HL-60 (cell line): ENCODE measurements at regions not wholly inside any gene's neighbourhood (a gene's known extent, or its start where the extent isn't known, plus 50 kb on each side); places are given as distances from the start of the nearest gene placed in this dataset.

Source experiments
- DNase-seq, 2 experiments: peaks; one replicate each; pipeline ENCODE4 v3.0.0-alpha.2; 2010 to 2020; ENCODE audit warnings: low read depth in 1 of 2, low spot score in 1 of 2
- H3K27ac ChIP-seq: fragments of 250-450 bp; sonication (Bioruptor Pico); replicated peaks from 2 replicates; pipeline ENCODE4 v1.5.1; 2020; ENCODE audit warnings: mild to moderate bottlenecking, moderate library complexity
- H3K27me3 ChIP-seq: fragments of 250-450 bp; sonication (Bioruptor Pico); 2 replicates; pipeline ENCODE4 v1.5.1; 2021; ENCODE audit warnings: mild to moderate bottlenecking, moderate library complexity; ENCODE audit not compliant: insufficient read depth, poor library complexity, severe bottlenecking
- H3K4me3 ChIP-seq: replicated peaks from 2 replicates; pipeline ENCODE4 v1.5.1; 2011; ENCODE audit warnings: mild to moderate bottlenecking, control low read depth, low read length; ENCODE audit not compliant: insufficient read depth
- CTCF ChIP-seq: IDR thresholded peaks from one replicate; pipeline ENCODE4 v1.5.1; 2011; ENCODE audit warnings: low read length, control low read depth, inconsistent platforms; ENCODE audit not compliant: insufficient read depth
- GABPA ChIP-seq: IDR thresholded peaks from 2 replicates; pipeline ENCODE4 v1.6.1; 2012; ENCODE audit warnings: low read depth
- POLR2AphosphoS5 ChIP-seq: IDR thresholded peaks from 2 replicates; pipeline ENCODE4 v1.6.1; 2012; ENCODE audit warnings: low read depth
- REST ChIP-seq: IDR thresholded peaks from 2 replicates; pipeline ENCODE4 v1.6.1; 2012; ENCODE audit warnings: low read depth; ENCODE audit not compliant: insufficient replicate concordance
- SPI1 ChIP-seq: IDR thresholded peaks from 2 replicates; pipeline ENCODE4 v1.6.1; 2012; ENCODE audit warnings: low read depth, mild to moderate bottlenecking, borderline replicate concordance

DNA sequence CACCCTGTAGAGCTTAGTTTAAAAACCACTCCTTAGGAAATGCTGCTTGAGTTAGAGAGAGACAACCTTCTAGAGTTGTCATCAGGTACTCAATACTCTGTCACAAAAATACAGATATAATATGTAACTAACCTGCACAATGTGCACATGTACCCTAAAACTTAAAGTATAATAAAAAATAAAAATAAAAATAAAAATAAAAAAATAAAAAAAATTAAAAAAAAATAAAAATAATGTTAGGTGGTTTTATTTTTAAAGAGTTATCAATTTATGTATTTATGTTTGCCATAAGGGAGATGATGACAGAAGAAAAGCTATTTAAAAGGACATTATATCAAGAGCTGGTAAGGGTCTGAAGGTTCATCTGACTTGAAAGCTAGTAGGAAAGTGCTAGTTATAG lies 397.9 kb downstream of the TMA16 start:
- H3K4me3 ChIP-seq = no peak overlapping the region
- no peak for DNase-seq
- no peaks in the 10 kb centered on the region for H3K27me3 ChIP-seq
- H3K27ac ChIP-seq = no peak overlapping the region
- no peak for TF ChIP-seq CTCF
- no peak for TF ChIP-seq SPI1
- TF ChIP-seq POLR2AphosphoS5 = no peak
- no peak for TF ChIP-seq GABPA
- TF ChIP-seq REST = no peak

- Histone ChIP-seq H3K27ac (no peak overlapping the region), H3K27me3 (no peaks in the 10 kb centered on the region), H3K4me3 (no peak overlapping the region)
- TF ChIP-seq SPI1 = no peak
- no peak for TF ChIP-seq CTCF
- no peak for TF ChIP-seq POLR2AphosphoS5
- no peak for TF ChIP-seq REST
- TF ChIP-seq GABPA = no peak
- DNase-seq = no peak
Measured at GRCh38 chr4:163895378-163896005, 401.0 kb downstream of the TMA16 start.

- Histone ChIP-seq H3K27me3 (no peaks in the 10 kb centered on the region), H3K4me3 (no peak overlapping the region), H3K27ac (no peak overlapping the region)
- TF ChIP-seq POLR2AphosphoS5 = no peak
- no peak for TF ChIP-seq GABPA
- no peak for TF ChIP-seq CTCF
- TF ChIP-seq SPI1 = no peak
- no peak for TF ChIP-seq REST
- no peak for DNase-seq
Measured at GRCh38 chr4:163901319-163901718, 406.8 kb downstream of the TMA16 start.
